G401 (cell line): ENCODE measurements at regions not wholly inside any gene's neighbourhood (a gene's known extent, or its start where the extent isn't known, plus 50 kb on each side); places are given as distances from the start of the nearest gene placed in this dataset.
A peak's percentile ranks its signal among the peaks of the same experiment; 100 is the strongest.

Experiments
- DNase-seq: peaks from one replicate; pipeline ENCODE4 v3.0.0-alpha.2; 2015; ENCODE audit warnings: low spot score
- in situ Hi-C: cut with HindIII; loops from 2 replicates; pipeline ENCODE4 v1.10.0; 2016; ENCODE audit warnings: low sequenced_read_pairs, mixed read lengths

DNA sequence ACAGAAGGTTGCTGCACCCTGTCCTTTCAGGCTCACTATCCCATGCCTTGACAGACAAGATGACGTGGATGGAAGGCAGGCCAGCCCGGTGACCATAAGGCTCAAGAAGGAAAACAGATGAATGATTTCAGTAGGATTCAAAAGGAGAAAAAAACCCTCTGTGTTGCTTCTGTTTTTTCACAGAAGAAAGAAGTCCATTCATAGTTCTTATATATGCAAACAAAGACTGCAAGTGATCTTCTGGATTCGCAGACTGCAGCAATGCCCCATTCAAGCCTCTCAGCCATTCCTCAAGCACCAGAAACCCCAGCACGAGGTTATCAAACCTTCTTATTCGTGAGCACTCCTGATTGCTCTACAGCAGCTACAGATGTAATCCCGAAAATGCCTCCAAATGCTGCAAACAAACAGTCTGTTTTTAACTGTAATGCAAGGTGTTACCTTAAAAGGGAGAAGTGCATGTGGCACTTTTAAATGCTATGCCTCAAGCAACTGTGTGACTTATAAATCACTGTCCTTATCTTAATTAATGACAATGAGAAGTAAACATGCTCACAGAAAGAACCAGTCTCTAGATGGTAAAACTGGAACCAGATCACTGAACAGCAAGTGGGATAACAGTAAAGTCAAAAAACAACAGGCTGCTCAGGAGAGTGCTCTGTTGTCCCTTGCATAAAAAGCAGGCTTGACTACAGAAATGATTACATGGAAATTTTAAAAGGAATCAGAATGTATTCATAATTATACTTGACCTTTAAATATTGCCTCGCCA is 173.9 kb downstream of the HHIPL2 start:
- in situ Hi-C loops: no loop called here
- no peak for DNase-seq

DNA sequence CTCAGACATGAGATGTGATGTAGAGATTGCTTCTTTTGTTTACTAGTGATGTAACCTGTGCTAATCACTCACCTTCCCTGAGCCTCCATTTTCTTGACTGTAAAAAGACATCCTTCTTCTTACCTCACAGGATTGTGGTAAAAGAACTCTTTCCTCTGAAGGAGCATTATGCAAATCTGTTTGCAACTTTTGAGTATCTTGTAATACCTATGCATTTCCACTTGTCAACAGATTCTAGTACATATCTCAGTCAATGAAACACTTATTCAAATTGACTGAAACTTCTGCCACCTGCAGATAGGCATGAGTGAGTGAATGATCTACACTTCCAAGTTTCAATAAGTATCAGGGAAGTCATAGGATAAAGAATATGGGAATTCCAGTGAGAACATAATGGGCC is 174.7 kb downstream of the HHIPL2 start:
- in situ Hi-C loops: no loop called here
- no peak for DNase-seq

DNA sequence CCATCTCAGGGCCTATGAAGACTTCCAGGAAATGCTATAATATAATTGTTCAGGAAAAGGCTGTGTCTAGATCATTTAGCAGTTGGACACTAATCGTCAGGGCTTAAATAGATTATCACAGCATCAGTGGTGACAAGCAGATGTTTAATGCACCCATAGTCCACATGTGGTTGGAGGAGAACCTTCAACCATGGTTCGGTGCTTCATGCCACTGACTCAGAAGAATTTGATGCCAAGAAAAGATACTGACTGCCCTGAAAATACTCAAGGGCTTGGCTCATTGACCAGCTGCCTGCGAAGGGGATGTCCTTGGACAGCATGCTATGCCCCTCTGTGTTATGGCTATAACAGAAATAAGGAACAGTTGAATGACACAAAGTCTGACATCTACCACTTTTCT is 175.7 kb downstream of the HHIPL2 start:
- DNase-seq: no peak
- in situ Hi-C loops: no loop called here

DNA sequence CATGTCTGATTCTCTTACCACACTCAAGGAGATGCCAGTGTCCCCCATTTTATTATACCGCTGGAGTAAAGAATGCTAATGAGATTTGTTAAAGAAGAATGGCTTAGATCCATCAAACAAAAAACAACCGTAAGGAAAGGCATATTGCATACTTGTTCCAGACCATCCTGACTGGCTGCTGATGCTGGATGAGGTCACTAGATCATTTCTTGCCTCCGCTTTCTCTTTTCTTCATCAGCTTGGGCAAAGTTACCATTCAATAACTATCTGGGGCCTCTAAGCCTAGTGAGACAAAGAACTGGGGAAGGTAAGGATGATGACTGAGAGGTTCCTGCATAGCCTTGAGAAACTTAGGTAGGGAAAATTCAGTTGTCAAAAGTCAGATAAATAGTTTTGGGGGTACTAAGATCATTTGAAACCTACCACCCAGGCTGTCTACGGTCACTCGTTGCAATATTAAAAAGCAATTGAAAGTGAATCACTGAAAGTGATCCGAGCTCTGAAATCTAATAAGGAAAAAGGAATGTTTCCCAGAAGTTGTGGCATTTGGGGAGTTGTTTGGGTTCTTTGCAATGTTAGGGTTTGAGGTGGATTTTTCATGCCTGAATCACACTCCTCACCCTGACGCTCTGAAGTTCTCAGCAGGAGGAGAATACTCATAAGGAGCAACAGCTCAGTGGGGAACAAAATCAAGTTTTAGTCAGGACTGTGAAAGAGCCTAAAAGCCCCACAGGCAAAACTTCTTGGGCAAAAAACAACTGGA is 176.8 kb downstream of the HHIPL2 start:
- in situ Hi-C loops: no loop called here
- DNase-seq: no peak

DNA sequence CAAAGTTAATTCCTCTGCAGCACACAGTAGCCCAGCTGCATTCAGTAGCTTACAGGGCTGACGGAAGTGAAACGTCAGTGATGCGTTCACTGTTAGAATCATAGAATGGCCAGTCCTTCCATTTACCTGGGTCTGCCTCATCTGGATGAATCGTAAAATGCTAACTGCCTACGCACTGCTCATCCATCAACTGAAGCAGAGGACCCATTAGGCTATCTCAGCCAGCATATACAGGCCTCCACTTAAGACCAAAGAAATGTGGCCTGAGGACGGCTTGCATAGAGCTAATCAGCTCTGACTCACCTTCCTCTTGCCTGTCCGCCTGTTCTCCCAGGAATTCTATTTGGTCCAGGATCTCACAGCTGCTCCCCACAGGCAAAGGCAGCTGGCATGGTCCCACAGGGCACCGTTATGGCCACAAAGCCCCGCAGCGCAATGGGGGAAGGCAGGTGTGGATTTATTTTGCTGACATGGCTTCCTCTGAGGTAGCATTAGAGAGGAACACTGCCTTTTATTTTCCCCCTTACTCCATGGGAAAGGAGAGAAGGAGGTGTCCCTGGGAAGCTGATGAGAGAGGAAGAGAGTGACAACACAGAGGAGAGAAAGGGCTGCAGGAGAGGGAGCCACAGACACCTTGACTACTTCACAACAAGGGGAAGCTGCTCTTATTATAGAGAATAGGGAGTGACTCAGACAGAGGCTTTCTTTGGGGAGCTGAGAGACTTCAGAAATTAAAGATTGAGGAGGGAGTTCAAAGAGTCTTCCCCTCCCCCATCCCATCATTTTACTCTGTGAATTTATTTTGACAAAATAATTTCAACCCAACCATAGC is 177.6 kb downstream of the HHIPL2 start:
- in situ Hi-C loops: no loop called here
- no peak for DNase-seq

DNA sequence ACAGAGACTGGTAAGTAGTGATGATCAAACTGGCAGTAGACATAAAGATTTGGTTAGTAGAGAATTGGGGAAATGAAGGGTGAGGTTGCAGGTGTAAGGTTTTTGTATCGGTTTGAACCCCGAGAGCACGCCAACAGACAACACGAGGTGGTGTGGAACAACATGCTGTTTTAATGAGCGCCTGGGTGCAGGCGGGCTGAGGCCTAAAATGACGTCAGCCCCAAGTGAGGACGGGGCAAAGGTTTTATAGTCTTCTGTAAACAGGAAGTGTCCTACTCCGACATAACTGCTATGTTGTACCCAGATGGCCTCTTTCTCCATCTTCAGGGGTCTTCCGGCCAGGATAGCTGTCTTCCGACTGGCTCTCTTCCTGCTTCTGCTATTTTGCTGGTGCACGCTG is 178.8 kb downstream of the HHIPL2 start:
- no peak for DNase-seq
- in situ Hi-C loops: no loop called here

DNA sequence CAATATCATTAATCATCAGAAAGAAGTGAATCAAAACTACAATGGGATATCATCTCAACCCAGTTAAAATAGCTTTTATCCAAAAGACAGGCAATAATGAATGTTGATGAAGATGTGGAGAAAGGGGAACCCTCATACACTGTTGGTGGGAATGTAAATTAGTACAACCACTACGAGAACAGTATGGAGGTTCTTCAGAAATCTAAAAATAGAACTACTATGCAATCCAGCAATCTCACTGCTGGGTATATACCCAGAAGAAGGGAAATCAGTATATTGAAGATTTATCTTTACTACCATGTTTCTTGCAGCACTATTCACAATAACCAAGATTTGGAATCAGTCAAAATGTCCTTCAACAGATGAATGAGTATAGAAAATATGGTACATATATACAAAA is 189.8 kb downstream of the HHIPL2 start:
- no peak for DNase-seq
- in situ Hi-C loops: no loop called here

DNA sequence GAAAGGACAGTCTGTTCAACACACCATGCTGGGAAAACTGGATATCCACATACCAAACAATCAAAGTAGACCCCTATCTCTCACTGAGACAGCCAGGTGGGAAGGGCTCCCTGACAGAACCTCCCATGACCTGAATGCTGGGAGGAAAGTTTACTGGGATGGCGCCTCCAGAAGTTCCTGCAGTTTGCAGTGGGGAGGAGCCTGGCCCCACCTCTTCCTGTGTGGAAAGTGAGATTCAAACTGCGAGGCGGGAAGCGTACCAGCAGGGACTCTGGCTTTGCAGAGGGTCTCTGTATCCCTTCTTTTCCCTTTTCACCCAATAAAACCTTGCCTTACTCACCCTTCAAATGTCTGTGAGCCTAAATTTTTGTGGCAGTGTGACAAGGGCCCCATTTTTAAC is 190.7 kb downstream of the HHIPL2 start:
- in situ Hi-C loops: no loop called here
- no peak for DNase-seq

DNA sequence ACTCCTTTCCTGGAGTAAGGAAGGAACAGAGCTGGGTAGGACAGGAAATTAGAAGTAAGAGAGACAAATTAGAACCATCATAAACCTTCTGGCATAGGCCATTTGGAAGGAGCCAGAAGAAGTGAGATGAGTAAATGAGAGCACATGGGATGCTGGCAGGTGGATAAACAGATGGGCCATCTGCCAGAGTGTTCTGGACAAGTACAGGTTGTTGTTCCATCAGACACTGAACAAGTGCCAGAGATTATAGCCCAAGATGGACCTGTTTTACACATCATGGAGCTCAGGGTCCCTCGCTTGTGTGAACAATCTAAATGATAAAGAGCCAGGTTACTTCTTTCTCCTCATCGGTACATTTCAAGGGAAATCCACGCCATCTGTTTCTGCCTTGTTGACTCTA is 200.3 kb downstream of the HHIPL2 start:
- peak; percentile 99 for DNase-seq
- in situ Hi-C loops: no loop called here

DNA sequence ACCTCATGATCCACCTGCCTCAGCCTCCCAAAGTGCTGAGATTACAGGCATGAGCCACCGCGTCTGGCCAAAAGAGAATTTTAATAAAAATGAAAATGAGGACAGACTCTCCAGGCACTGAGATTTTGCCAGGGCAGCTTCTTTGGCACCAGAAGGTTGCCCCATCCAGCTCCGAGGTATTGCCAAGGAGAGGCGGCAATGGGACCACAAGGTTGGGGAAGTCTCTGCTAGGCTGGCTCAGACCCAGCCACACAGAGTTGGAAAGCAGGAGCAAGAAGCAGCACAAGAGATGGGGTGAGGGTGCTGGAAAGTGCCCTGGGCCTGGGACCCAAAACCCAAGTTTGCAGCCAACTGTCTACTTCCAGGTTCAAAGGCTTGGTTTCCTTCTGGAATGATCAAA is 200.9 kb downstream of the HHIPL2 start:
- in situ Hi-C loops: no loop called here
- DNase-seq: peak; percentile 83

DNA sequence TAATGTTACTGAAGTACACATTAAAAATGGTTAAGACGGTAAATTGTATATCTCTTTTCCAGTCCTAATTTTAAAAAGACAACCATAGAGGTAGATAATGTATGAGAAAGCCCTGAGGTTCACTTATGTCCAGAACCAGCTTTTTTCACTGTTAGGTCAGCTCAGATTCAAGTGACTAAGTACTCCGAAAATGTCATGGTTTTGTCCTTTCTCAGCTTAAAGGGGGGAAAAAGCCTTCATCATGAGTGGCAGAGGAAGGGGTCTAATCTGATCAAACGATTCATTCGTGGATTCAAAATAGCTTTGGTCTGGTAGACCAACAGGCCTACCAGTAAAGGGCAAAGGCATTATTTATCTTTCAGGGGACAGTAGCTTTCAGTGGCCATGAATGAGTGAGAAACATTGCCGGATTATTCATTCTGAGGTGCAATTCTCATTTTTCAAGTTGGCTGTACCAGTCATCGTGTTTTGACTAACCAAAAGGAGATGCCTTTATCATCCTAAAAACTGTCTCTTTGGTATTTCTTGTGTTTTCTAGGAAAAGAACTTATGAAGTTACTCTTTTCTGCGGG is 208.4 kb downstream of the HHIPL2 start:
- in situ Hi-C loops: no loop called here
- DNase-seq: no peak

DNA sequence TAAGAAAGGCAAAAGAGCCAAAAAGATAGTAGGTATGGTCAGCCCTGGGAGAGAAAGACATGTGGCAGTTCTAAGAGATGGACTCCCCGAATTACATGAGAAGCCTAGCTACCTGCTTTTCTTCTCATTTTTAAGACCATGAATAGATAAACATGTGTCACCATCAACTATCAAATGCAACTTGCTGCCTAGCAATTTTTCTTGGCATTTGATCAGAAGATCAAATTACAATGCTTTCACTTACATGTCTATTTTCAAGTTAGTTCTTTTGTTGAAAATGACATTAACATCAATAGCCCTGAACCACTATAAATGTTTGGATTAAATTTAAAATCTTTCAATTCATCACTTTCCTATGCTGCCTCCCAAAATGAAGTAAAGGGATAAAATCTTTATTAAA is 212.3 kb downstream of the HHIPL2 start:
- in situ Hi-C loops: no loop called here
- no peak for DNase-seq

DNA sequence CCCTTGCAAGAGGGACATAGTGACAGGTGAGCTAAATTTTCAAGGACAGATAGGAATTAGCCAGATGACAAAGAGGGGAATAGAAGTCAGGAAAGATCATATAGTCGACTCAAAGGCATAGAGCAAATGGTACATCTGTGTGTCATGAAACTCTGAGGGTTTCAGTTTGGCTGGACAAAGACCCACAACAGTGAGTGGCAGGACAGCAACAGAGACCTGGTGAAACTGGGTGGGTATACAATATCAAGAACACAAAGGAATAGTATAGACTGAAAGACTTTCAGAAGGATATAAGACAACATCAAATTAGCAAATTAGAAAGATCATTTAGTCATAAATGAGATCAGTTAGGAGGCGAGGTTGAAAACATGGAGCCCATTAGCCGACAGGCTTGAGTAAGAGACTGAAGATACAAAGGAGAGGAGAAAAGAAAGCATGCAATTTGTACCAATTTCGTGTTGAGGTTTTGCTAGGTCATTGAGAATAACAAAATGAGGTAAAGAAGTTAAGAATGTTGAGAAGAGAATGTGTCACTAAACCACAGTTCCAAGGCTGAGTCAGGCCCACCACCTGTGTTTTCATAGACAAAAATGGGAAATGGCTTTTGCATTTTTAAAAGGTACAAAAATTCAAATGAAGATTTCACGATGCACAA is 213.8 kb downstream of the HHIPL2 start:
- in situ Hi-C loops: no loop called here
- DNase-seq: no peak

DNA sequence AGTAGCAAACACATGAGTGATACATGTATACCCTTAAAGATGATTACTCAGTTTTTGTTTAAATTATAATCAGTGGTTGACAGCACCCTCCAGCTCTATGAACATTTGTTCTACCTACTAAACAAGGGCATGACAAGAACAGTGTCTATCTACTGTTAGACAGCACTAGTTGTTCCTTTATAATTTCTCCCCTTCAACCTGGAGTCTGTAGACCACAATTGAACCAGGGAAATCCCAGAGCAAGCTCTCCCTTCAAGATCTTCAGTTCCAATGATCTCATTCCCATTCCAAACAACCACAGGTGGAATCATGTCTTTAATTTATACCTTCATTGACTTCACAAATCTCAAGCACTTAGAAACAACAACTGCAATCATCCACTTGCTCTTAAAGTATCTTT is 216.1 kb downstream of the HHIPL2 start:
- DNase-seq: no peak
- in situ Hi-C loops: no loop called here

DNA sequence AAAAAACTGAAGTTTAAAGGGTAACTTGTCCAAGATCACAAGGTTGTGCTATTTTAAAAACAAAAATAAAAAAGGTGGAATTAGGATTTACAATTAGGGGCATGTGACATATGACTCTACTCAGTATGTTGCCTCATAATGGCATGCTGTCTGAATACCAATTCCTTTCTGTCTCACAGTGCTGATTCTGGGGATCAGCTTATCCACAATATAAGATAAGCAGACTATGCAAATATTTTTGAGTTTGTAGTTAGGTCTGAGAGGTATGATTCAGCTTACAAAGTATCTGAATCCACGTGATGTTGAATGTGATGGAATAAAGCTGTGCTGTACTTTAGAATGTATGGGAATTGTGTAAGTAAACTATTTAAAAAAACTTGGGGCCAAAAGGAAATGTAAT is 216.6 kb downstream of the HHIPL2 start:
- no peak for DNase-seq
- in situ Hi-C loops: no loop called here

DNA sequence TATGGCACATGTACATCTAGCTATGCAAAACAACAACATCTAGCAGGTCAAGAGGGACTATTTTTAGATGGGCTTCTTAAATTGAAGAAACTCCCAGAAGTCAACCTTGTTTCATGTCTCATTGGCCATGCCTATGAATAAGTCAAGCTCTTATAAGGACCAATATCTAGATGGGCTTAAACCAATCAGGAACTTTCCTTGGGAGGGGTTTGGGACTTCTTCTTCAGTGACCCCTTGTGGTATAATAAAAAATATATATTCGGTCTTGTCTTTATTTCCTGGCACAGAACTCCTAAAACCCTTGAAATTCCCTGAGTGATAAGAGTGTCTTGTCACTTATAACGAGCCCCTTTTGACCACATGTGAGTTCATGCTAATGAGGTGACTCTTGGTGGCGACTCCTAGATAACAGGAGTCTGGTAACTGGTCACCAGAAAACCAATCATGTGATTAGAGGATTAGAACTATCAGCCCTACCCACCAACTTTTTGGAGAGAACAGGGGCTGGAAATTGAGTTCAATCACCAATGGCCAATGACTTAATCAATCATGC is 218.3 kb downstream of the HHIPL2 start:
- no peak for DNase-seq
- in situ Hi-C loops: no loop called here

DNA sequence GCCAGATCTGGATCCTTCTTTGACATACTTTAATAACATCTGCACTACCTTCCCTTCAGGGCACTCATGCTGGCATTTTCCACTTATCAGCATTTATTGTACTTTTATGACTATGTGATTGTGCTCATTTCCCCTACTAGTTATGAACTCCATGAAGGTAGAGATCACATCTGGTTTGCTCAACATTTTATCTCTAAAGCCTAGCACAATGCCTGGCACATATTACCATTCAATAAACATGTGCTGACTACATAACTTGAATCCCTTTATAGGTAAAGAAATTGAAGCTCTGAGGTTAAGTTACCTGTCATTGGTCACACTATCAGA is 221.2 kb downstream of the HHIPL2 start:
- in situ Hi-C loops: no loop called here
- no peak for DNase-seq

DNA sequence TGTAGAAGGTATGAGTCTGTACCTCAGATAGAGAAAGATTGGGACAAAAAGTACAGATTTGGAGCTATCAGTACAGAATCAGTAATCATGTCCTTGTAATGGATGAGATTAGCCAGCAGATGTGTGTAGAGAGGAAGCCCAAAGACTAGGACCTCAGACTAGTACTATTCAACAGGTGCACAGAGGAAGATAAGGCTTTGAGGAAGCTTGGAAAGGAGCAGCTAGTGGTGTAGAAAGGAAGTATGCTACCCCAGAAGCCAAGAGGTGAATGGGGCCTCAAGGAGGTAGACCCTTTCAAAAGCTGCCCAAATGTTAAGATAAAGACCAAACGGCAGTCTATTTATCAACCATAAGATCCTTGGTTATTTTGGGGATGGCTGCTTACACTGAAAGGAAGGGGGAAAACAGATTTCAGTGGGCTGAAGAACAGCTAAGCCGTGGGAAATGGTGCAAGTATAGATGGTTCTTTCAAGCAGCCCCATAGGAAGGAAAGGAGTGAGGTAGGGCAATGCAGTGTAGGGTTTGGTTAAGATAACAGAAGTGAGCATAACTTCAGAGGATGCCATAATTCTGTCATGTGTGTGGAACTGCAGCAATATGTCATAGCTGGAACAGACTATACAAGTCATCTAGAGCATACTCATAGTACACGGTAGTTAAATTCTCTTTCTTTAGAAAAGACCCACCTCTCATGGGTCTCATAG is 221.7 kb downstream of the HHIPL2 start:
- in situ Hi-C loops: no loop called here
- DNase-seq: no peak

DNA sequence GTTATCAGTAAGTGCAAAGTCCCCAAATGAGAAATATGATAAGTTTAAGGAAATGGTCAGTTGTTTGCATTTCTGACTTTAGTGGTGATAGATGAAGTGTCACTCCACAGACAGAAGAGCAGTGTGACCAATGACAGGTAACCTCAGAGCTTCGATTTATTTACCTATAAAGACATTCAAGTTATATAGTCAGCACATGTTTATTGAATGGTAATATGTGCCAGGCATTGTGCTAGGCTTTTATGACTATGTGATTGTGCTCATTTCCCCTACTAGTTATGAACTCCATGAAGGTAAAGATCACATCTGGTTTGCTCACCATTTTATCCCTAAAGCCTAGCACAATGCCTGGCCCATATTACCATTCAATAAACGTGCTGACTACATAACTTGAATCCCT is 222.4 kb downstream of the HHIPL2 start:
- DNase-seq: no peak
- in situ Hi-C loops: no loop called here
